ENCODE measurements at regions not wholly inside any gene's neighbourhood (a gene's known extent, or its start where the extent isn't known, plus 50 kb on each side); places are given as distances from the start of the nearest gene placed in this dataset.

DNA sequence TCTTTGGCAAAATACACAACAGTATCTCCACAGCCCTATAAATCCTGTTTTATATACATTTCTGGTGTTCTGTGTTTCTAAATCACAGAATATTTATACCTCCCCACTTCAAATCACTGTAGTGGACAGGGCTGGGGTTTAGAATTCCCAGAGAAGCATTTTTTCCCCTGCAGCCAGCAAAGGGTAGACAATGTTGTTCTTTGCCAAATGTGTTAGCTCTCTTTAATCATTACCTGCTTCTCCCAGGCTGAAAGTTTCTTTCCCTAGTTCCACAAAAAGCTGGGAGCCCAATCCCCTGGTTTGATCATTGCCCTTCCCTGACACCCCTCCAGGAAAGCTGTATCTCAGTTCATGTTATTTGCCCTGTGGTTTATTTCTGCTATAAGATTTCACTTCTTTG is 520.0 kb upstream of the SPHKAP start:
- no peak for DNase-seq

DNA sequence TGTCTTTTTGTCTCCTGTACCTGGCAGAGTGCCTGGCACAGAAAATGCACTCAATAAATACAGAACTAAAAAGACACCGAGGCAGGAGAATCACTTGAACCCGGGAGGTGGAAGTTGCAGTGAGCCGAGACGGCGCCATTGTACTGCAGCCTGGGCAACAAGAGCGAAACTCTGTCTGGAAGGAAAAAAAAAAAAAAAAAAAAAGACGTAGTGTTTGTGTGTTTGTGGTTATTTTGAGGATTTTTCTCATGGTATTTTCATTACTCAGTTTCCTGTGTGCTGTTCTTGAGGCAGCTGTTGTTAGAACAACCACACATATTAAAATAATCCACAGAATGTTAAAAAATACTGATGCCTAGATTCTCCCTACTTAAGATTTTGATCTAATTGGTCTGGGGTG is 519.2 kb upstream of the SPHKAP start:
- no peak for DNase-seq

DNA sequence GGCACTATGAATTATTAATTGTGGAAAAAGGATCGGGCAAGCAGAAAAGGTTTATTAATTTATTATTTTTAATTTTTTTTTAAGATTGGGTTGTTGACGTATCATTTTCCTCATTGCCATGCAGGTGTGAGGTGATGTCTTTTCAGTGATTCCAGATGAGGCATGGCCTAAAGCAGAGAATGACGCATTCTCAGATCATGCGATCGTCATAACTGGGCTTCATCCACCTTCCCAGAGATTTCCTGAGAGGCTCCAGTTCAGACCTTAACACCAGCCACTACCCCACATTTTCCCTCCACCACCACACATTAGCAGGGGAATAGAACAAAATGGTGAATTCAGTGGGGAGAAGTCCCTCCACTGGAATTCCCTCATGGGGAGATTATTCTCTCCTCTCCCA is 518.4 kb upstream of the SPHKAP start:
- DNase-seq, result no peak

DNA sequence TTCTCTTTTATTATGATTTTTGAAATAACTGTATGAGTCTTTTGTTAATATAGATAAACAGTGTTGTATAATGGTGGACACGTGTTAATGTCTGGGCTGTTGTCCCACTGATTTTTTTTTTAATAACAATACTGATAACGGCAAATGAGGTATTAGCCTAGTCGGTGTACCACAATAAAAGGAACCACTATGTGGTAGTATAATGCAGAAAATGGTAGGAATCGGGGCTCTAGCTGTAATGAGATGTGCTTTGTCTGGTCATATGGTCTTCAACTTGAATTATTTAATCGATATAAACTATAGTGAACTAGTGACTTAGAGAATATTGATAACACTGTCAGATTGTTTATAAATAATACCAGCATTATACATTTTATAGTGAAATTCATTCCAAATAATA is 517.9 kb upstream of the SPHKAP start:
- DNase-seq, result no peak

DNA sequence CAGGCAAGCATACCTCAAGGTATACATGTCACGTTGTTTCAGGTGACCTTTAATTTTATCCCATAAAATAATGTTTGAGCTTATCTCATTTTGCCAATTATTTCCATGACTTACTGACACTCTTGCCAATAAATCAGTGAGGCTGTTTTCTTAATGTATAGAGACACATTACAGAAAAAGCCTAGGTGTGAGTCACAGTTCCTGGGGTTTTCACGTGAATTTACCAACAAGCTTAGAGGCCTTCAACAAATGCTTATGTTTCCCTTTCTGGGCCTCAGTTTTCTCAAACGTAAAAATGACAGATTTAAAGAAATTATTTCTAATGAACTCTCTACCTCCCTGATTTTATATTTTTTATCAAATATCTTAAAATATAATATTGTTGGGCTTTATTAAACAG is 517.5 kb upstream of the SPHKAP start:
- no peak for DNase-seq

DNA sequence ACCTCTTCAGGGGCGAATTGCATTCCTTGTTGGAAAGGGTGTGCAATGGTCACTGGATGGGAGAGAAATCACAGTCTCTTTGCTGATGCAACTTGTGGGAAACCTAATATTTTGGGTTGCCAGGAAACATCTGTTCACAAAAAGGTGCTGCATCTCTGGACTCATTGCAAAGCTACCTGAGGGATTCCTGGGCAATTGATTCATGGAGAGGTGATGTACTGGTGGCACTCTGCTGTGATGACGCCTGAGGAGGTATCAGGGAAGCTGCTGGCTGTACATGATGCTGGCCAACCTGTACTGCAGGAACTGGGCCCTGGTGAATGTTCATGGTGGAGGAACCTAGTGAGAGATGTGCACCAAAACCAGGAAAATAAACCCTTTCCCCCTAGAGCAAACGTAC is 516.0 kb upstream of the SPHKAP start:
- DNase-seq, result no peak

DNA sequence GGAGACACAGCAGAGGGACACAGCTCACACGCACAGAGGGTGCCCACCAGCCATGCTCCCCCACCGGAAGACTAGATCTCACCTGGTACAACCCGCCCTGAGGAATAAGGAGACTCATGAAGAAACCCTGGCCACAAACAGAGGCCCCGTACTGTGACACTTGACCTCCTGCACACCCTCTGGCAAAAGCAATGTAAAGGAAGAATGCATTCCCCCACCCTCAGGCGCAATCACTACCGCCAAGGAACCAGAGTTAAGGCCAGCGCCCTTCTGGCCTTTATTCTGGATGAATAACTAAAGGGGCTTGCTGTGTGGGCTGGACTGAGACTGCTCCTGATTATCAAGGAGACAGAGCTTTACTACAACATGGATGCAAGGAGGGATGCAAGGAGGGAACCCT is 509.2 kb upstream of the SPHKAP start:
- DNase-seq, result no peak

DNA sequence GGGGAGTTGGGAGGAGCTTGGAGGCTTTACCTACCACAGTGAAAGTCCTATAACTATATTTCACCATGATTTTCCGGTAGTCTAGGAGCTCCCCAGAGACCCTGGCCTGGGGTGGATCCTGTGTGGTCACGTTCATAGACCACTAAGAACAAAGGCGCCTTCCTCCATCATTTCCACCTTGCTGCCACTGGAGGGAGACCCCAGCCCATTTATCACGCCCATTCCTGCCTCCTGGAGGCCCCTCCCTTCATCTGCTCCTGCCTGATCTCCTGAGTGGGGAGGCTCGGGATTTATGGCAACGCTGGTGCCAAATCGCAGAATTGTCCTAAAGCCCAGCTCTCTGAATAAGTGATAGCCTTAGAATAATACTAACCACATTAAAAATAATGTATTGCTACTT is 507.6 kb upstream of the SPHKAP start:
- DNase-seq, result no peak

DNA sequence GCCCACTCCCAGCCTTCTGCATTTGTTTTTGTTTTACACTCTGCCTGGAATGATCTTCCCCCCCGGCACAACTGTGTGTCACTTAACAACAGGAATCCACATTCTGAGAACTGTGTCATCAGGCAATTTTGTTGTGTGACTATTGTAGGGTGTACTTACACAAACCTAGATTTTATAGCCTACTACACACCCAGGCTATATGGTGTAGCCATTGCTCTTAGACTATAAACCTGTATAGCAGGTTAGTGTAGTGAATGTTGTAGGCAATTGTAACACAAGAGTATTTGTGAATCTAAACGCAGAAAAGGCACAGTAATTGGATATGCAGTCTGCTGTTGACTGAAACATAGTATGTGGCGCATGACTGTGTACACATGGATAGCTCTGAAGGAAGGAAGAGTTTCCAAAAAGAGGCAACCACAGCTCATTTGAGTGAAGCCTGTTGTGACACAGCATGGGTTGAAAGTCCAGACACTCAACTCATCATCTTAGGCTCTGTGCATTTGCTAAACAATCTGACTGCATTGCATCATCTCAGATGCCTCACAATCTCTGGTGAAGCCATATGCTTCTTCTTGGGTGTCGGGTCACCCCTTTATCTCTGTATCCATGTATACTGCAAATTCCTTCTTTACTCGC is 506.6 kb upstream of the SPHKAP start:
- no peak for DNase-seq

DNA sequence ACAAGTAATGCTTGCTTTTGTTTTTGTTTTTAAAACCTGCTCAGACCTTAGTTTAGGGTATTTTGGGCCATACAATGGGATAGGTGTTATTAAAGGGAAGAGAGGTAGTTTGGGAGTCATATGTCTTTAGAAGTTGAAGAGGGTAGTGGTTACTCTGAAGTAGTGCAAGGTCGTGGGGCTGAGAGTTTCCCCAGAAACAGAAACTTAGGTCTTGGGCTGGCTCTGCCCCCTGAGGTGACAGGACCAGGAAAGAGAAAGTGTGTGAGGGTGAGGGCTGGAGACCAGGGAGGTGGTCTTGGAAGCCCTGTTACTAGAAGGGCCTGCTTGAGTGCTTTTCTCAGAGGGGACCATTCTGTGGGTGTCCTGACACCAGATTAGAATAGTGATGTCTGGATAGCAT is 500.5 kb upstream of the SPHKAP start:
- no peak for DNase-seq

DNA sequence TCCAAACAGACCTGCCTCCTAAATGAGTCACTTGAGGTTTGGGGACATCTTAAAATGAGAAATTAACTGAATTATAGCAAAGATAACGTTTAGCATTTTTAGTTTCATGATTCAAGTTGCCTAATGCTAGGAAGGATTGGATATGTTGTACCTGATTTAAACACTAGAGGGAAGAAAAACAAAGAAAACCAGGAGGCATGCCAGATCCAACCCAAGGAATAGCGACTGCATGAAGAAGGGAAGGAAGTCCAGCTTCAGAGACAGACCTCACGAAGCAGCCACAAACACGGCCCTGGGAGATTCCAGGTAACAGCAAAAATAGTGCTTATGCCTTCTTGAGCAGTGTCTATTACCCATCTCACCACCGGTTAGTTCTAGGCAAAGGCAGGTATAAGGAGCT is 499.9 kb upstream of the SPHKAP start:
- no peak for DNase-seq

DNA sequence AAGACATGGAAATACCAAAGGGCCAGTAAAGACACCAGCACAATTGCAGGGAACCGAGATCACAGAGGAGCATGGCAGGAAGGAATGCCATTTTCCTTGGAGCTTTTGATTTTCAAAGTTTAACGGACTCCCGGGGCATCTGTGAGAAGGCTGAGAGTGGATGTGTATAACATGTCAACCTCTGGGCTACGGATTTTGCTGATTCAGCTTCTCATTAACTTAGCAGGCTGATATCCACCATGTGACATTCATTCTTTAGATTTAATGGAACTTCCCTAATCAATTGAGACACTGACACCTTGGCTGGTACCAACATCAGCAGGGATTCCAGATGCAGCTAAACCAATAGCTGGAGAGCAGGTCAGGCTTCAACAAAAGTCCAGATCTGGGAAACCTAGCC is 496.6 kb upstream of the SPHKAP start:
- DNase-seq, result no peak

DNA sequence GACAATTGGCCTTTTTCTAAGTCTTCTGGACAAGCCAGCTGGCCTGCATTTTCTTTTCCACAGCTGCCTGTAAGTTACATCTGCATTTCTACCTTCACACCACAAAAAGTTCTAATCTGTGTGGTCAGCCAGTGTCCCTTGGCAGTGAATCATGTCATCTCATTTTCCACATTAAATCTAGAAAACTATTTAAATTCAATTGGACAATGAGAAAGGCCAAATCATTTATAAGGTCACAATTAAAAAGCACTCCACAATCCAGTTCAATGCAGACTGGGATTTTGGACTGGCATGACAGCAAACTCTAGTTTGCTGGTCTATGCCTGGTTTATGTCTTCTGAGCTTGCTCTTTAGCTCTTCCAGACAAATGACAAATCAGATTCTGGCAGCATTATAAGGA is 494.2 kb upstream of the SPHKAP start:
- no peak for DNase-seq

DNA sequence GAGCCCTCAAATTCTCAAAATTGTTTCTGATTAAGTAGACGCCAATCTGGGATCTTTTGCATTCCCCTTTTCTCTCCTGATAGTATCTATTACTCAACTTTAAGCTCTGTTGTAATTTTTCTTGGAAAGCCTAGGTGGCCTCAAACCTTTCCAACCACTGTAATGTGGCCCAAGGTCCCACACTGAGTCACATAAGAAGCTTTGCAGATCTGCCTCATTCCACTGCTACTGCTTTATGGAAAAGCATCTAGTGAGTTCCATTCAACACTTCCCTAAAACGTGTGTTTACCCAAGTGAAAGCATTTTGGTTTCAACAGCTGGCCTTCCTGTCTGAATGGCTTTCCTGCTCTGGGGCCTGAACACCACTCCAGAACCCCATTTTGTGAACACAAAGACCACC is 493.6 kb upstream of the SPHKAP start:
- no peak for DNase-seq

DNA sequence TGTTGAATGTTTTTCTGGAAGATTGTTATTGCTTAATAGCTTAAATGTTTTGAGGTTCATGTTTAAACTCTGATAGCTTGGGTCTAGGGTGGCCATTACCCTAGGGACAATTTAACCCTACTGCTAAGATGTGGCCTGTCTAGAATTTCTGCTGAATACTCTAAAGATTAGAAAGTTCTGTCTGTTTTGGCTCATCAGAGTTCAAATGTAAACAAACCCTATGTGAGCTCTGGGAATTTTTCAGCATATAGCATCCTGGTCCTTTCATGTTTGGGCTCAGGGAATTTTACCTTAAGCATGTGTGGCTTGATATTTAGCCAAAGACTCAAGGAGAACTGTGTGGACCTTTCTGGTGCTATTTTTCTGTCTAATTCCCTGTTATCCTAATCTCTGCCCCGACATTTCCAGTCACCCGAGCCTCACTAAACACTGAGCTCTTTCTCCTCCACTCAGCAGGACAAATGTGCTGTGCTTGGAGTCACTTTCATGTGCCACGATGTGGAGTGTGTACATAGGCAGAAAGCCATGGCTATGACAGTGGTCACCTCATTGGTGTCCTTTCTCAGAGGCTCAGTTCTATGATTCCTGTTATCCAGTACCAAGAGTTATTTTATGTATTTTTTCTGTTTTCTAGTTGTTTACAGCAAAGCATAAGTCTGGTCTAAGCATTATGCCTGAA is 492.5 kb upstream of the SPHKAP start:
- no peak for DNase-seq

DNA sequence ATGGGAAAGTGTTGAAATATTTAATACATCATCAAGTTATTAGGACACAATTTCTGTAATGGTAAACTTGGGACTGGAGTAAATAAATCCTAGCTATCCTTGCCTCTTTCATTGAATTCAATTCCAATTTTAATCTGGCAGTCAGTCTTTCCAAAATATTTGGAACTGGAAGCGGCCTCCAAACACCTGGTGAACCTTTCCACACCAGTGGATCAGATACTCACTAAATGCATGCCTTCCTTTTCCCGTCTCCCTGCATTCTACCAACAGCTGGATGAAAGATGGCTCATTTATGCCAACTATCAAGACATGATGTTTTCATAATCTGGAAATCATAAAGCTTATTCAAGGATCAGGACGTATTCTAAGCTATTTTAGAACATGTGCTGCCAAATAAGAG is 488.2 kb upstream of the SPHKAP start:
- no peak for DNase-seq

DNA sequence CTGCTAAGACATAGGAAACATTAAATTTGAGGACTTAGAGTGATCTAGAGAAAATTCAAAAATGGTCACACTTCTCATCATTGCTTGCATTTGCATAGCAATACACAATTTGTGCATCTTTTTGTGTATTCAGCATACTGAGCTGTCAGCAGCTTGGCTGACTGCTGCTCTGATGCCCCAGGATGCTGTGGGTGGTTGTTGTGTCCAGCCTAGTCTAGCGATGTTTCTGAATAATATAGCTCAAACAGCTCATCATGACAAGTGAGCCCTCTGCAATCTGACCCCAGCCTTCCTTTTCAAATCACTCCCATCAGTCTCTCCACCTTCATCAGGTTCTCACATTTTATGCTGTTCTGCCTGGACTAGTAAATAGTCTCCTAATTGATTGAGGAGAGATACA is 483.7 kb upstream of the SPHKAP start:
- DNase-seq, result no peak

DNA sequence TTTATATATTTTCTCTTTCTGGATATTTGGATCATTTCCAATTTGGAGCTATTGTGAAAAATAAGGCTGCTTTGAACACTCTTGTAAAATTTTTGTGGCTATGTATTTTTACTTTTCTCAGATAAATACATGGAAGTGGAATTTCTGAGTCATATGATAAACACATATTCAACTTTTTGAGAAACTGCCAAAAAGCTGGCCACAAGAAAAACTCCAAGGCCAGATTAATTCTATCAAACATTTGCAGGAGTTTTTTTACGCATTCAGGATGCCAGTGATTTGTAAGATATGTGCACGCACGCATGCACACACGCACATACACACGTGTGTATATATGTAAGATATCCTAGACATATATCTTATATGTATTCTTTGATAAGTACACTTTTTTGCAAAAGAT is 477.5 kb upstream of the SPHKAP start:
- DNase-seq, result no peak

DNA sequence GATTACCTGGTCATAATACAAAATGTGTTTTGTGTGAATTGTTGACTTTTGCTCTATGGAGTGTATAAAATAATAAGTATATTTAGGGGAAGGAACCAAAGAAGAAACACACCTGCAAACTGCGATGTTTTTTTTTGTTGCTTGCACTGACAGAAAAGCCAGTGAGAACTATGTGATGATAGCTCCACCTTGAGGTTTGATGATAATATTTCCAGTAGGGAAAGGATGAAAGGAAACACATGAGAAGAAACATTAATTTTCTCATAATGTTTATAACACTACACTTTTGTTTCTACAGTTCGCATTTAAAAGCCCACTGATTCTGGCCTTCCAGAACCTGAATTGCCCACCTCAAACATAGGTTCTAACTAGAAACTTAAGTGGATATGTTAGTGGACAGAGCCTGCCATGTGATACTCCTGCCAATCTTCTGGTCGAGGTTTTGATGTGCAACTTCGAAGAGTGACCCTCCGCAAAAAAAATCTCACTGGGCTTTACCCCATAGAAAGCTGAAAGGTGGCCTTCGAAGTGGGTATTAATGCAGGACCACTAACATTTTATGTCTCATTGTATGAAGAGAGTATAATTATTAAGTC is 476.4 kb upstream of the SPHKAP start:
- DNase-seq, result no peak

DNA sequence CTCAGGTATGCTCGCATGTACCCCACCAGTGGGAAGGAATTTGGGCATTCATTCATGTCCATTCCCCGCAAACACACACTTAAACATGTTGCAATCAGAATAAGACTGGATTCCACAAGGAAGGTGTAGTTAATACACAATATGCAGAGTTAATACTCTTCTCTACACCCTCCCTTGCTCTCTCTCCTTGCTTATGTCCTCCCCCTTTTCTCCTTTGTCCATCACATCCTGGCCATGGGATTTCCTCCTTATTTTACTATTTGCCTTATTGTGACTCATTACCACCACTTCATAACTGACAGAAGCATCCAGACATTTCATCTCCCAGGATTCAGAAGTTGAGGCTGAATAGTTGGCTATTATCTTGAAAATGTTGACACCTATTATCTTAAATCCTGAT is 473.8 kb upstream of the SPHKAP start:
- no peak for DNase-seq

DNA sequence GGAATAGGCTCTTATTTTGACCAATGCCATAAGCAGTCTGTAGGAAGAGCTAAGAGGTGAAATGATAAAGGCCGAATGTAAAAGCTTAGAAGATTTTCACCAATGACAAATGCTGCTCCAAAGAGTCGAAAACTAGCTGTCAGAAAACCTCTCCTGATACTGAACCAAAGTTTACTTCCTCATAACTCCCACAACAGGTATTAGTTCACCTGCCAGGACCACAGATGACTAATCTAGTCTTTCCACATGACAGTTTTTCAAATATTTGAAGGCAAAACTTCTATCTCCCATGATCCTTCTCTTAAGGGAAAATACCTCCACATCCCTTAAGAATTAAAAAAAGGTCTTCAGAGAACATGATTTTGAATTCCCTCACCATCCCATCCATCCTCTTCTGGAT is 473.2 kb upstream of the SPHKAP start:
- DNase-seq, result no peak

DNA sequence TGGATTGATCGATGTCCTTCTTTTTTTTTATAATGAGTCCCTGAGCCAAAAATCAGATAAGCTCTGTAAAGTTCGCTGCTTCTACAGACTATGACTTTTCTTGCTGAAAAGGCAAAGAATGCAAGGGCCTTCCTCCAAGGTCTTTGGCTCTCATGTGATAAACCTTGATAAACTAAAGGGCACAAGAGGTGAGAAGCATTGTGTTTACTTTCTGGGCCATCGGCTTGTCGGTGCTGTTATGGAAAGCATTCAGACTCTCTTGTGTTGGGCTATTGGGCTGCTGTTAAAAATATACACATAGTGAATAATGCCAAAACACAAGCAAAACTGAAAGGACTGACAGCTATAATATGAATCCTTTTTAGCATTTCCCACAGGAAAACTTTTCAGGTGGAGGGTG is 472.4 kb upstream of the SPHKAP start:
- DNase-seq, result no peak

DNA sequence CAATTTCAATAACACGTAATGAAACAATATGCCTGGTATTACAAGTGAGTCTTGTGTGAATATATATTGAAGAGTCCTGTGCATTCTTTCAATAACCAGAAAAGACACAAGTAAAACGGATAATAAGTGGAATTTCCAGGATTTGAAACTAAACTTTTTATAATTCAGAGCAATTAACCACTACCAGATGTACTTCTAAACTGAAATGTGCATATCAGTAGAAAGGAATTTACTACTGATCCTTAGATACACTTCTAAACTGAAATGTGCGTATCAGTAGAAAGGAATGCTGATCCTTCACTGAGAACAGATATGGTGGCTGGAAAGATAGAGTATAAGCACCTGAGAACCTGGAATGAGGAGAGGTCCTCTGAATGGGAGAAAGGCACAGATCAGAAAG is 470.9 kb upstream of the SPHKAP start:
- DNase-seq, result no peak

DNA sequence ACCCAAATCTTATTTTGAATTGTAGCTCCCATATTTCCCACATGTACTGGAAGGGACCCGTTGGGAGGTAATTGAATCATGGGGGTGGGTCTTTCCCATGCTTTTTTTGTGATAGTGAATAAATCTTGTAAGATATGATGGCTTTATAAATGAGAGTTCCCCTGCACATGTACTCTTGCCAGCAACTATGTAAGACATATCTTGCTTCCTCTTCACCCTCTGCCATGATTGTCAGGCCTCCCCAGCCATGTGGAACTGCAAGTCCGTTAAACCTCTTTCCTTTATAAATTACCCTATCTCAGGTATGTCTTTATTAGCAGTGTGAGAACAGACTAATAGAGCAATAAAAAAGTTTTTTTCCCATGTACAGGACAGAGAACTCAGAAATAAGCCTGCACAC is 468.4 kb upstream of the SPHKAP start:
- no peak for DNase-seq

DNA sequence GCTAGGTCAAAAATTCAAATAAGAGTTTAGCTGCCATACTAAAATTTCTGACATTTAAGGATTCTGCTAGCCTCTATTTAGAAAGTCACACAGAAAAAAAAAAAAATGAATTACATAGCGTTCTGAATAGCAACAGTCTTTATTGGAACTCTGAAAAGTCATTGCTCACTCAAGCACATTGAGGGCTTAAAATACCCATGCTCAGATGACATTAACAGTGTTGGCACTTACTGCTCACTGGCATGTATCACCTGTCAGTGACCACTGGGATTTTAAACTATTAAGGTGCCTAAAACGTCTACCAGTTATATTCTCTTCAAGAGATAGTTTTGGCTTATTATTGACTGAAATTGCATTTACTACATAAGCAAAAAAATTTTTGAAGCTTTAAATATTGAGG is 468.0 kb upstream of the SPHKAP start:
- DNase-seq, result no peak
